Activated CD4-positive, alpha-beta T cell treated with anti-CD3 and anti-CD28 coated beads for 36 hours (primary cell): ENCODE measurements at regions not wholly inside any gene's neighbourhood (a gene's known extent, or its start where the extent isn't known, plus 50 kb on each side); places are given as distances from the start of the nearest gene placed in this dataset.

Experiments used
- ATAC-seq: fragments of 200-7000 bp; cut with Tn5 transposase; one replicate; pipeline ENCODE4 v1.10.0; 2021; ENCODE audit warnings: mild to moderate bottlenecking, moderate library complexity
- CTCF ChIA-PET: fragments of 350-600 bp; sonication (Branson Sonifier 250); formaldehyde crosslinking; loops from one replicate; lab custom pipeline; 2021; ENCODE audit warnings: antibody characterized with exemption; lab: Charles Lee
- POLR2A ChIA-PET: fragments of 350-600 bp; sonication (Branson Sonifier 250); formaldehyde crosslinking; loops from one replicate; lab custom pipeline; 2021; ENCODE audit warnings: antibody characterized with exemption, inconsistent platforms; lab: Charles Lee
- DNase-seq: peaks from one replicate; pipeline ENCODE4 v3.0.0-alpha.2; 2020
- H3K27ac Mint-ChIP-seq: one replicate; pipeline ENCODE4 v1.8.0; 2021; ENCODE audit warnings: mixed read lengths
- H3K27me3 Mint-ChIP-seq: one replicate; pipeline ENCODE4 v1.8.0; 2021; ENCODE audit warnings: mixed read lengths
- H3K36me3 Mint-ChIP-seq: one replicate; pipeline ENCODE4 v1.8.0; 2021; ENCODE audit warnings: low read depth, mixed read lengths
- H3K4me1 Mint-ChIP-seq: one replicate; pipeline ENCODE4 v1.8.0; 2021; ENCODE audit warnings: mixed read lengths
- H3K4me3 Mint-ChIP-seq: one replicate; pipeline ENCODE4 v1.8.0; 2021; ENCODE audit warnings: mild to moderate bottlenecking, moderate library complexity, mixed read lengths
- H3K9me3 Mint-ChIP-seq: one replicate; pipeline ENCODE4 v1.8.0; 2021; ENCODE audit warnings: low read depth, mixed read lengths
- intact Hi-C, 2 experiments: fragments of 100-400 bp; cut with DNase I in 1 of 2; cut with micrococcal nuclease in 1 of 2; formaldehyde crosslinking; loops; one replicate each; pipeline versions ENCODE4 v1.14.2 to v1.15.1; 2022 to 2024; cut with DNase I, micrococcal nuclease

GRCh38 chr7:9083837-9084236, 650.4 kb downstream of the NXPH1 start:
- H3K9me3 Mint-ChIP-seq: peaks cover 5% of the 10 kb centered on the region
- intact Hi-C loops: no loop called here
- POLR2A ChIA-PET: interaction anchor here (0.6 kb wide), 1 partner anchor 151 kb away, joined by 3 read pairs; no protein-coding TSS in a partner anchor

GRCh38 chr7:9091282-9091681, 657.9 kb downstream of the NXPH1 start:
- no peak for ATAC-seq
- no peak for DNase-seq
- no peaks in the 10 kb centered on the region for H3K36me3 Mint-ChIP-seq
- H3K4me1 Mint-ChIP-seq: no peaks in the 10 kb centered on the region
- no peaks in the 10 kb centered on the region for H3K27me3 Mint-ChIP-seq
- CTCF ChIA-PET: no interaction called here
- intact Hi-C loops: no loop called here
- H3K9me3 Mint-ChIP-seq: peaks cover 7% of the 10 kb centered on the region
- no peak overlapping the region for H3K4me3 Mint-ChIP-seq
- H3K27ac Mint-ChIP-seq: no peak overlapping the region
- POLR2A ChIA-PET: no interaction called here

More at GRCh38 chr7:9083837-9084236, 650.4 kb downstream of the NXPH1 start:
- H3K36me3 Mint-ChIP-seq: no peaks in the 10 kb centered on the region
- DNase-seq (no peak), ATAC-seq (no peak)
- no peak overlapping the region for H3K4me3 Mint-ChIP-seq
- CTCF ChIA-PET: no interaction called here
- no peak overlapping the region for H3K27ac Mint-ChIP-seq
- no peaks in the 10 kb centered on the region for H3K27me3 Mint-ChIP-seq
- no peaks in the 10 kb centered on the region for H3K4me1 Mint-ChIP-seq

- ChIA-PET CTCF (interaction anchor here (0.6 kb wide), 1 partner anchor 17 kb away, joined by 3 read pairs; no protein-coding TSS in a partner anchor), POLR2A (no interaction called here)
- no peaks in the 10 kb centered on the region for H3K36me3 Mint-ChIP-seq
- no peak overlapping the region for H3K4me3 Mint-ChIP-seq
- no peak overlapping the region for H3K27ac Mint-ChIP-seq
- intact Hi-C loops: no loop called here
- peaks cover 4% of the 10 kb centered on the region for H3K9me3 Mint-ChIP-seq
- ATAC-seq (no peak), DNase-seq (no peak)
- no peaks in the 10 kb centered on the region for H3K4me1 Mint-ChIP-seq
- H3K27me3 Mint-ChIP-seq: no peaks in the 10 kb centered on the region
These were observed 664.2 kb downstream of the NXPH1 start for GRCh38 chr7:9097565-9098060.

- H3K4me3 Mint-ChIP-seq: no peak overlapping the region
- ATAC-seq (no peak), DNase-seq (no peak)
- no peaks in the 10 kb centered on the region for H3K27me3 Mint-ChIP-seq
- CTCF ChIA-PET: no interaction called here
- H3K36me3 Mint-ChIP-seq: no peaks in the 10 kb centered on the region
- H3K9me3 Mint-ChIP-seq: peaks cover 2% of the 10 kb centered on the region
- intact Hi-C loops: no loop called here
- no peaks in the 10 kb centered on the region for H3K4me1 Mint-ChIP-seq
- POLR2A ChIA-PET: no interaction called here
- no peak overlapping the region for H3K27ac Mint-ChIP-seq
These were observed 666.9 kb downstream of the NXPH1 start for GRCh38 chr7:9100289-9100688.

- Mint-ChIP-seq H3K4me3 (no peak overlapping the region), H3K4me1 (no peaks in the 10 kb centered on the region), H3K36me3 (no peaks in the 10 kb centered on the region), H3K27me3 (no peaks in the 10 kb centered on the region), H3K27ac (no peak overlapping the region), H3K9me3 (peaks cover 2% of the 10 kb centered on the region)
- intact Hi-C loops: no loop called here
- DNase-seq: no peak
- ChIA-PET CTCF (no interaction called here), POLR2A (no interaction called here)
- ATAC-seq: no peak
These were observed 669.4 kb downstream of the NXPH1 start for GRCh38 chr7:9102846-9103245.

GRCh38 chr7:9106747-9107146, 673.3 kb downstream of the NXPH1 start:
- POLR2A ChIA-PET: no interaction called here
- CTCF ChIA-PET: no interaction called here
- Mint-ChIP-seq H3K36me3 (no peaks in the 10 kb centered on the region), H3K27ac (no peak overlapping the region), H3K4me3 (no peak overlapping the region), H3K4me1 (no peaks in the 10 kb centered on the region), H3K27me3 (no peaks in the 10 kb centered on the region), H3K9me3 (peaks cover 12% of the 10 kb centered on the region)
- intact Hi-C loops: no loop called here
- no peak for DNase-seq
- no peak for ATAC-seq

- Mint-ChIP-seq H3K4me1 (no peaks in the 10 kb centered on the region), H3K27ac (no peak overlapping the region), H3K9me3 (peaks cover 8% of the 10 kb centered on the region), H3K36me3 (no peaks in the 10 kb centered on the region), H3K4me3 (no peak overlapping the region), H3K27me3 (no peaks in the 10 kb centered on the region)
- DNase-seq (no peak), ATAC-seq (no peak)
- ChIA-PET CTCF (no interaction called here), POLR2A (no interaction called here)
- intact Hi-C loops: no loop called here
These were observed 686.9 kb downstream of the NXPH1 start for GRCh38 chr7:9120331-9120730.

GRCh38 chr7:9124320-9124719, 690.9 kb downstream of the NXPH1 start:
- ChIA-PET CTCF (no interaction called here), POLR2A (no interaction called here)
- Mint-ChIP-seq H3K27ac (no peak overlapping the region), H3K27me3 (no peaks in the 10 kb centered on the region), H3K9me3 (peaks cover 11% of the 10 kb centered on the region), H3K4me3 (no peak overlapping the region), H3K4me1 (no peaks in the 10 kb centered on the region), H3K36me3 (no peaks in the 10 kb centered on the region)
- intact Hi-C loops: no loop called here
- ATAC-seq (no peak), DNase-seq (no peak)

GRCh38 chr7:9125246-9125645, 691.8 kb downstream of the NXPH1 start:
- ATAC-seq: no peak
- no peaks in the 10 kb centered on the region for H3K36me3 Mint-ChIP-seq
- H3K4me3 Mint-ChIP-seq: no peak overlapping the region
- CTCF ChIA-PET: interaction anchor here (0.7 kb wide), 1 partner anchor 1489 kb away, joined by 4 read pairs; no protein-coding TSS in a partner anchor
- POLR2A ChIA-PET: no interaction called here
- no peaks in the 10 kb centered on the region for H3K27me3 Mint-ChIP-seq
- H3K27ac Mint-ChIP-seq: no peak overlapping the region
- peaks cover 11% of the 10 kb centered on the region for H3K9me3 Mint-ChIP-seq
- H3K4me1 Mint-ChIP-seq: no peaks in the 10 kb centered on the region
- no peak for DNase-seq
- intact Hi-C loops: no loop called here

- no peak for ATAC-seq
- H3K27ac Mint-ChIP-seq: no peak overlapping the region
- DNase-seq: no peak
- H3K4me1 Mint-ChIP-seq: no peaks in the 10 kb centered on the region
- intact Hi-C loops: no loop called here
- ChIA-PET POLR2A (no interaction called here), CTCF (no interaction called here)
- H3K36me3 Mint-ChIP-seq: no peaks in the 10 kb centered on the region
- no peak overlapping the region for H3K4me3 Mint-ChIP-seq
- H3K27me3 Mint-ChIP-seq: no peaks in the 10 kb centered on the region
- H3K9me3 Mint-ChIP-seq: peaks cover 11% of the 10 kb centered on the region
These were observed 694.5 kb downstream of the NXPH1 start for GRCh38 chr7:9127901-9128300.

- ChIA-PET CTCF (no interaction called here), POLR2A (no interaction called here)
- intact Hi-C loops: no loop called here
- H3K9me3 Mint-ChIP-seq: peaks cover 11% of the 10 kb centered on the region
- H3K36me3 Mint-ChIP-seq: no peaks in the 10 kb centered on the region
- H3K4me3 Mint-ChIP-seq: no peak overlapping the region
- H3K27ac Mint-ChIP-seq: no peak overlapping the region
- DNase-seq (no peak), ATAC-seq (no peak)
- H3K27me3 Mint-ChIP-seq: no peaks in the 10 kb centered on the region
- H3K4me1 Mint-ChIP-seq: no peaks in the 10 kb centered on the region
These were observed 715.3 kb downstream of the NXPH1 start for GRCh38 chr7:9148687-9149086.

GRCh38 chr7:9149499-9150082, 716.2 kb downstream of the NXPH1 start:
- Mint-ChIP-seq H3K36me3 (no peaks in the 10 kb centered on the region), H3K27ac (peak overlapping the region; percentile 47), H3K27me3 (no peaks in the 10 kb centered on the region), H3K9me3 (peaks cover 11% of the 10 kb centered on the region), H3K4me3 (no peak overlapping the region), H3K4me1 (no peaks in the 10 kb centered on the region)
- intact Hi-C loops: no loop called here
- DNase-seq (peak; percentile 14), ATAC-seq (peak; percentile 64)
- ChIA-PET POLR2A (no interaction called here), CTCF (no interaction called here)
